ENCODE measurements at regions not wholly inside any gene's neighbourhood (a gene's known extent, or its start where the extent isn't known, plus 50 kb on each side); places are given as distances from the start of the nearest gene placed in this dataset.
"Not testable (repeated sequence)": the region's sequence is repeated elsewhere in the genome, so short reads cannot be mapped to it uniquely, and the experiment has no call there.

DNA sequence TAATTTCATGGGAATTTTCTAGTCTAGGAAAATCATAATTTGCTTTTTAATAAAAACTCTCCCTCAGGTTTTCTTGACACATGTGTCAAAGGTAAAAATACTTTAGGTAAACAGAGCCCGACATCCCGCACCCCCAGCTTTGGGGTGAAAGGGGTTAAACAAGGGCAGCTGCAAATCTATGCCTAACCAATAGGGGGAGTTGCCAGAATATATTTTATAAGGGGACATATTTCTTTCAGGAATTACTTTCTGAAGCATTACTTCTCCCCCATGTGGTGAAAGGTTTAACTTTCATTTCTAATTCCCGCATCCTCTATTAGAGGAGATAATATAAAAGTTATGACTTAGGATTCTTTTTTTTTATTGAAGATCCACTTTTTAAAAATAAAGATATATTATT, 53.9 kb upstream of the HEPH start:
- peak; percentile 51 for DNase-seq (ENCODE audit: low read depth)

DNA sequence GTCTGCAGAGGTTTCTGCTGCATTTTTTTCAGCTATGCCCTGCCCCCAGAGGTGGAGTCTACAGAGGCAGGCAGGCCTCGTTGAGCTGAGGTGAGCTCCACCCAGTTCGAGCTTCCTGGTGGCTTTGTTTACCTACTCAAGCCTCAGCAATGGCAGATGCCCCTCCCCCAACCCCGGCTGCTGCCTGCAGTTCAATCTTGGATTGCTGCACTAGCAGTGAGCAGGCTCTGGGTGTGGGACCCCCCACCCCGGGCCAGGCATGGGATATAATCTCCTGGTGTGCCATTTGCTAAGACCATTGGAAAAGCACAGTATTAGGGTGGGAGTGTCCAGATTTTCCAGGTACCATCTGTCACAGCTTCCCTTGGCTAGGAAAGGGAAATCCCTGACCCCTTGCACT, 56.2 kb upstream of the HEPH start:
- not testable (repeated sequence) for DNase-seq (ENCODE audit: low read depth)

- not testable (repeated sequence) for DNase-seq (ENCODE audit: low read depth)
Measured at GRCh38 chrX:66102398-66102797, 61.6 kb upstream of the HEPH start.

GRCh38 chrX:66098162-66098561, 58.3 kb upstream of the VSIG4 start:
- no peak for DNase-seq (ENCODE audit: low read depth)

- DNase-seq (ENCODE audit: low read depth) = not testable (repeated sequence)
Measured at GRCh38 chrX:66096987-66097386, 57.1 kb upstream of the VSIG4 start.

GRCh38 chrX:66090004-66090403, 50.1 kb upstream of the VSIG4 start:
- not testable (repeated sequence) for DNase-seq (ENCODE audit: low read depth)

Data from ELR (cell line).